HG03066 (cell line): ENCODE measurements at regions not wholly inside any gene's neighbourhood (a gene's known extent, or its start where the extent isn't known, plus 50 kb on each side); places are given as distances from the start of the nearest gene placed in this dataset.
"Not testable (repeated sequence)": the region's sequence is repeated elsewhere in the genome, so short reads cannot be mapped to it uniquely, and the experiment has no call there.

Experiments used
- ATAC-seq: cut with Tn5 transposase; IDR thresholded peaks from one replicate; pipeline ENCODE4 v1.9.1; 2021; ENCODE audit warnings: low read depth; ENCODE audit not compliant: unreplicated experiment

DNA sequence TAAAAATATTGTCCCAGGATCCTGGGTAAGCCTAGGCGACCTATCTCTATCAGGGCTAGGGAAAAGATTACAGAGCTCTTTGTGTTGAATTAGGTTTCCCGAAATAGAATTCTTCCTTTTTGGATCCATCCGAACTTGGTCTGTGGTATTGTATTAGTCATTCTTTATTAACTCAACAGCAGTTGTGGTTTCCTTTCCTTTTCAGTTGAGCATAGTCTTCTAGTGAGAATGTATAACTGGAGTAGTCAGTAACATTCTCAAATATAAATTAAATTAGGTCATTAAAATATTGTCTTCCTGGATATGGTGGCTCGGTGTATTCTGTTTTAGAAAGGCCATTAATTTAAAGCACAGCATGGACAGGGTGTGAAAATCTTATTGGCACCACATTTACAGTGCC lies 520.4 kb downstream of the NLGN4X start:
- ATAC-seq: no peak

DNA sequence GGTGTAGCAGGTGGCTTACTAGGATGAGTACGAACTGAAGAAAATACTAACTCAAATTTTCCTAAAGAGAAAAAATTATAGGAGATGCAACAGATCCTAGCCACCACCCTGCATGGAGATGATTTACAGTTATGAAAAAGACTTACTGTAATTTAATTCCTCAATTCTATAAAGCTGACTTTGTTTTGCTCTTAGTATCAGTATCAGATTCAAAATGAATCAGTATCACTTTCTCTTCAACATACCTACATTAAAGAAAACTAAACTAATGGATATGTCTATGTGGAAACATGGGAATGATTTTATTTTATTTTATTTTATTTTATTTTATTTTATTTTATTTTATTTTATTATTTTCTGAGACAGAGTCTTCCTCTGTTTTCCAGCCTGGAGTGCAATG lies 525.8 kb downstream of the NLGN4X start:
- ATAC-seq: no peak

DNA sequence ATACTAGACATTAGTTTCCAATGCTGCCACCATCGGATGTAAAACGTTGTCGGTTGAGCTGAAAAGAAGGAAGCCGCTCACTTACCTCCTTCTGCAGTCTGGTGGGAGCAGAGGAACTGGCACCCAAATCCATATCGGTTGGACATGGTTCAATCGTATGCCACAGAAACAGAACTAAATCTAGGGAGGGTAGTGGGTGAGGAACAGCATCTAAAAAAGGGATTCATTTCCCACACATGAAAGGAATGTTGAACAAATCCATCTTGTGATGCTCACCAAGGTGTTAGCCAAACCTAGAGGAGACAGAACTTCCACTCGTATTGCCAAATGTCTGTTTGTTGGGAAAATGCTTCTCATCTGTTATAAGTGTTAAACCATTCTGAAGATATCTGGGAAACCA lies 532.7 kb downstream of the NLGN4X start:
- no peak for ATAC-seq

- ATAC-seq: no peak
Observed at GRCh38 chrX:5683996-5684395, 544.7 kb downstream of the NLGN4X start.

GRCh38 chrX:5681159-5681558 lies 547.5 kb downstream of the NLGN4X start:
- ATAC-seq: no peak

DNA sequence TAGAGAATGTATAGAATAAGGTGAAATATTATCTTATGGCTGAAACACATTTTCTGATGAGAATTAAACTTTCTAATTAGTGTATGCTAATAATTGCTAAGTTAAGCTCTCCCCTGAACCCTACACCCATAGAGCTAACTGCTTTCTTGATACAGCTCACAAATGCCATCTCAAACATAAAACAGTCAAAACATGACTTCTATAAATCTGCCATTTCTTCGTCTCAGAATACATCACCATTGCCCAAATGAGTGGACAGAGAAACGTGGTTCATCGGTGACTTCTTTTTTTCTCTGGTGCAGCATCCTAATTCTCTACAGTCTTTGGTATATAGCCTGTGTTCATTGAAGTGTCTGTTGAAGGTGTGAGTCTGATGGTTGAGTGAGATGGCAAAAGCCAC lies 554.6 kb downstream of the NLGN4X start:
- no peak for ATAC-seq

DNA sequence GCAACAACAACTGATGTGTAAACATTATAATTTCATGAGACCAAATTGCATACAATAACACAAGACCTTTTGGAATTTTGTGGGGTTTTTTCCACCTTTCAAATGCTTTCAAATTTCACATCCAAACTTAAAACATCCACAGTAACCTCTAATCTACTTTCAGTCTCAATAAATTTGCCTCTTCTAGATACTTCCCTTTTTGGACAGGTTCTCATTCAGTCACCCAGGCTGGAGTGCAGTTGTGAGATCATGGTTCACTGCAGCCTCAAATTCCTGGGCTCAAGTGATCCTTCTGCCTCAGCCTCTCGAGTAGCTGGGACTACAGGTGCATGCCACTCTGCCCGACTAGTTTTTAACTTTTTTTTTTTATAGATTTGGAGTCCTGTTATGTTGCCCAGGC lies 556.6 kb downstream of the NLGN4X start:
- ATAC-seq: no peak

- not testable (repeated sequence) for ATAC-seq
Observed at GRCh38 chrX:5666689-5667088, 562.0 kb downstream of the NLGN4X start.

- ATAC-seq: no peak
Observed at GRCh38 chrX:5656544-5656943, 572.1 kb downstream of the NLGN4X start.

DNA sequence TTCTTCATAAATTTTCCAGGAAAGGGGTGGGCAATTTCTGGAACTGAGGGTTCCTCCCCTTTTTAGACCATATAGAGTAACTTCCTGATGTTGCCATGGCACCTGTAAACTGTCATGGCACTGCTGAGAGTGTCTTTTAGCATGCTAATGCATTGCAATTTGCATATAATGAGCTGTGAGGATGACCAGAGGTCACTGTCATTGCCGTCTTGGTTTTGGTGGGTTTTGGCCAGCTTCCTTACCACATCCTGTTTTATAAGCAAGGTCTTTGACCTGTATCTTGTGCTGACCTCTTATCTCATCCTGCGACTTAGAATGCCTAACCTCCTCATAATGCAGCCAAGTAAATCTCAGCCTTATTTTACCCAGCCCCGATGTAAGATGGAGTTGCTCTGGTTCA lies 577.8 kb downstream of the NLGN4X start:
- no peak for ATAC-seq

DNA sequence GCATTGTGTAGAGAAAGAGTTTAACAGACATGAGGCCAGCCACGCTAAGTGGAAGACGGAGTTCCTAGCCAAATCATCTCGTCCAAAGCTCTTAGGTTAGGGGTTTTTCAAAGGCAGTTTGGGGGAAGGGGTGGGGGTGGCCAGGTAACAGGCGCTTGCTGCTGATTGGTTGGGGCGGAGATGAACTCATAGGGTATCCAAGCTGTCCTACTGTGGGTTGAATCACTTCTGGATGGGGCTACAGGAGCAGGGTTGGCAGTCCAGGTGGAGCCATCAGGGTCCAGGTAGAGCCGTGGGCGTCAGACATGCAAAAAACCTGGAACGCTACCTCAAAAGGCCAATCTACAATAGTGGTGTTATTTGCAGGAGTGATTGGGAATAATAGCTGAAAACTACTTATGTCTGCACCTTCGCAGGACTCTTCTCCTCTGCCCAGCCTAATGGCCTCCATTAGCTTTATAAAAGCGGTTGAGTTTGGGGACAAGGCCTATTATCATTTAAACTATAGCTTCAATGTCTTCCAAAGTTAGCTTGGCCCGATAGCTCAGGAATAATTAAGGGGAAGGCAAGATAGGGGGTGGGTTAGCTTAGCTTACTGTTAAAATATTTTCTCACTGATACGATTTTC lies 579.6 kb downstream of the NLGN4X start:
- ATAC-seq: no peak

DNA sequence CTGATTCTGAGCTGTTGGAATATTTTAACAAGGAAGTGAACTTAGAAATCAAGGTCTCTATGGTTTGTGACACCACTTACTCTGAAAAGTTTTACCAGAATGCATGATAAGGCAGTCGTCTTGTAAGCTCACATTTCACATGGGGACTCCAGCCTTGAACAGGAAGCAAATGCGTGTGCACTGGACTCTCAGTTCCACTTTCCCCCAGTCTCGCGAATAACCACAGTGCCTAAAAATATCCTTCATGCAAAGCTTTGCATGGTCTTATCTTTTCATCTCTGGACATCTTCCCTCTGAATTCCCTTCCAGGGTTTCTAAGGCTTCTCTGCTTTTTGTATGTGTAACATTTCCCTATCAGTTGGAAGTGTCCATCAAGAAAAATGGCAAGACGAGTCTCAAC lies 581.8 kb downstream of the NLGN4X start:
- ATAC-seq: peak; percentile 86

GRCh38 chrX:5644776-5645175 lies 583.9 kb downstream of the NLGN4X start:
- no peak for ATAC-seq

DNA sequence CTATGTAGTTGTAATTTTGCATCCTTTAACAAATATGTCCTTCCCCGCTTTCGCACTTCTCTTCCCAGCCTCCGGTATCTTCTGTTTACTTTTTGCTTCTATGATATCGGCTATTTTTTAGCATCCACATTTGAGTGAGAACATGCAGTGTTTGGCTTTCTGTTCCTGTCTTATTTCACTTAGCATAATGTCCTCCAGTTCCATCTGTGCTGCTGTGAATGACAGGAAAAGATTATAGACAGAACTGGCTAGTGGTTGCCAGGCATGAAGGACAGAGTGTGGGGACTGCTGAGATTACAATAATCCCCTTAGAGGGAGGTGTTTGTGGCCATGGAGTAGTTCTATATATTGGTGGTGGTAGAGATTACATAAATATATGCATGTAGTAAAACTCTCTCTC lies 588.6 kb downstream of the NLGN4X start:
- no peak for ATAC-seq

GRCh38 chrX:5638572-5638971 lies 590.1 kb downstream of the NLGN4X start:
- no peak for ATAC-seq

DNA sequence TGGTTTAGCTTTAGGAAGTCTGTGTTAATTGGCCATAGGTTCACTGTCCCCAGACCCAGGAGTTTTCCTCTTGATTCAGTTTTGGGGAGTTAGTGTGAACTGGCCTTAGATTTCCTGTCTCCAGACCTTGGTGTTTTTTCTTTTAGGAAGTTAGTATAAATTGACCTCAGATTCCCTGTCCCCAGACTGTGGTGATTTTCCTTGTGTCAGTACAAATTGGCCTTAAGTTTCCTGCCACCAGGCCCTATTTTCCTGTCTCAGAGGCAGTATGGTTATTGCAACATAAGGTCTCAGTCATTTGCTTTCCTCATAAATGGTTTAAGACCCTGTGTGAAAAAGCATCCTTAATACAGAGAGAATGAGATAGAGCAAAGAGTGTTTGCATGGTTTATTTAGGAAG lies 595.8 kb downstream of the NLGN4X start:
- ATAC-seq: no peak

GRCh38 chrX:5632061-5632614 lies 596.5 kb downstream of the NLGN4X start:
- no peak for ATAC-seq

DNA sequence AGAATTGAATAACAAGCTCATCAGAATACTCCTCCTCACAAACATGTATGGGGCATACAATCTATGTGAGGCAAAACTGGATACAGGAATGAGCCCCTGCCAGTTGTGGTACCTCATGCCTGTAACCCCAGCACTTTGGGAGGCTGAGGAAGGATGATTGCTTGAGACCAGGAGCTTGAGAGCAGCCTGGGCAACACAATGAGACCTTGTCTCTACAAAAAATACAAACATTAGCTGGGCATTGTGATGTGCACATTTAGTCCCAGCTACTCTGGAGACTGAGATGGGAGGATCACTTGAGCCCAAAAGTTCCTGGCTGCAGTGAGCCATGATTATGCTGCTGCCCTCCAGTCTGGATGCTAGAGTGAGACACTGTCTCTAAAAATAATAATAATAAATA lies 611.0 kb downstream of the NLGN4X start:
- no peak for ATAC-seq

DNA sequence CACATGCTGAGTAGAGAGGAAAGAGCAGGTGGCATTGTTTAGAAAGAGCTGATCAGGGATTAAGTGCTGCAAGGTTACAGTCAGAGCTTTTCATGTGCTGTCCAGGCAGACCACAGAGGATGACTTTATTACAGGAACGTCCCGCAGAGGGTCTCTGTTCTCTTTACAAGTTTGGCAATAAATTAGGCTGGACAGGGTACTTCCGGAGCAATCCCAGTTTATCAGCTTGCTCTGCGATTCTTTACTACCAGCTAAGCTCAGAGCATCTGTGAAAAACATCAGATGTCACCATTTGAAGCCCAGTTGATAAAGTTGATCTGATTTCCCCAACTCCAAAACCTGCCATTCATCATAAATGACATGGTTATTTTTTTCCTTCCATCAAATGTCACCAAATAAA lies 633.1 kb downstream of the NLGN4X start:
- ATAC-seq: no peak

GRCh38 chrX:5586726-5587125 lies 641.9 kb downstream of the NLGN4X start:
- ATAC-seq: no peak

DNA sequence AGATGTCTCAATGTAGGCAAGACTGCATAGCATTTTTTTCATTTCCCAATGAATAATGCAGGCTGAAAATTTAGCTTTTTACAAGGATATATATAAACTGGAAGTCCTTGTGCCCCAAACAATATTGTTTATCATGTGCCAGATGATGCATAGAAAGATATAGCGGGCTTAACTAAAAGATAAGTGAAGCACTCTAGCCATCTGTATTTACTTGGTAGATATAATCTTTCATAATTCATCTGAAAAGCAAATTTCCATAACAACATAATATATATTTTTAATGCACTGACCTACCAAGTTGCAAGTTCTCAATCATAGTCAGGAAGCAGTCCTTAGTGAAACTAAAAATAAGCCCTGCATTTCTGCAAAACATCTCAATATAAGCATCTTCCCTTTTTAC lies 653.3 kb downstream of the NLGN4X start:
- no peak for ATAC-seq

GRCh38 chrX:5568934-5569333 lies 659.7 kb downstream of the NLGN4X start:
- ATAC-seq: no peak

GRCh38 chrX:5559386-5559785 lies 669.3 kb downstream of the NLGN4X start:
- no peak for ATAC-seq
